Astrocyte (in vitro differentiated cells and primary cell): ENCODE measurements at regions not wholly inside any gene's neighbourhood (a gene's known extent, or its start where the extent isn't known, plus 50 kb on each side); places are given as distances from the start of the nearest gene placed in this dataset.

Source experiments
- DNase-seq: peaks from one replicate; pipeline ENCODE4 v3.0.0-alpha.2; 2010; ENCODE audit warnings: low read depth
- FAIRE-seq: peaks from 2 replicates; lab custom pipeline; 2011; peaks lifted over from hg19 to GRCh38; lab: Jason Lieb, UNC
- H2AFZ ChIP-seq: 2 replicates; pipeline ENCODE4 v1.6.0; 2012; ENCODE audit warnings: low read depth, low read length, inconsistent platforms
- H3K27ac ChIP-seq: 2 replicates; pipeline ENCODE4 v1.5.1; 2011; ENCODE audit warnings: low read depth, low read length, inconsistent platforms
- H3K27me3 ChIP-seq: 2 replicates; pipeline ENCODE4 v1.6.0; 2011; ENCODE audit warnings: low read length, inconsistent platforms; ENCODE audit not compliant: insufficient read depth
- H3K36me3 ChIP-seq: 2 replicates; pipeline ENCODE4 v1.5.1; 2011; ENCODE audit warnings: low read length, inconsistent platforms; ENCODE audit not compliant: insufficient read depth
- H3K4me1 ChIP-seq: 2 replicates; pipeline ENCODE4 v1.5.1; 2011; ENCODE audit warnings: low read length, inconsistent platforms; ENCODE audit not compliant: insufficient read depth
- H3K4me2 ChIP-seq: 2 replicates; pipeline ENCODE4 v1.6.0; 2012; ENCODE audit warnings: low read length, inconsistent platforms
- H3K4me3 ChIP-seq: 2 replicates; pipeline ENCODE4 v1.5.1; 2011; ENCODE audit warnings: low read depth, mild to moderate bottlenecking, low read length, inconsistent platforms; ENCODE audit not compliant: insufficient read depth
- H3K79me2 ChIP-seq: 2 replicates; pipeline ENCODE4 v1.6.0; 2012; ENCODE audit warnings: mild to moderate bottlenecking, low read length, inconsistent platforms; ENCODE audit not compliant: insufficient read depth
- H3K9ac ChIP-seq: 2 replicates; pipeline ENCODE4 v1.6.0; 2012; ENCODE audit warnings: mild to moderate bottlenecking, low read length, inconsistent platforms
- H3K9me3 ChIP-seq: 2 replicates; pipeline ENCODE4 v1.5.1; 2012; ENCODE audit warnings: low read depth, mild to moderate bottlenecking, low read length, inconsistent platforms; ENCODE audit not compliant: insufficient read depth
- H4K20me1 ChIP-seq: 2 replicates; pipeline ENCODE4 v1.6.0; 2012; ENCODE audit warnings: low read length, inconsistent platforms; ENCODE audit not compliant: insufficient read depth
- H3K27ac Mint-ChIP-seq: one replicate; pipeline ENCODE4 v1.8.0; 2021; ENCODE audit warnings: mild to moderate bottlenecking, mixed read lengths; ENCODE audit not compliant: unreplicated experiment
- H3K27me3 Mint-ChIP-seq: one replicate; pipeline ENCODE4 v1.8.0; 2021; ENCODE audit warnings: low read depth, mixed read lengths; ENCODE audit not compliant: unreplicated experiment
- H3K36me3 Mint-ChIP-seq: one replicate; pipeline ENCODE4 v1.8.0; 2021; ENCODE audit warnings: low read depth, mixed read lengths; ENCODE audit not compliant: unreplicated experiment
- H3K4me1 Mint-ChIP-seq: one replicate; pipeline ENCODE4 v1.8.0; 2021; ENCODE audit warnings: low read depth, mixed read lengths; ENCODE audit not compliant: unreplicated experiment
- H3K4me3 Mint-ChIP-seq: one replicate; pipeline ENCODE4 v1.8.0; 2021; ENCODE audit warnings: mild to moderate bottlenecking, moderate library complexity, mixed read lengths; ENCODE audit not compliant: unreplicated experiment
- H3K9me3 Mint-ChIP-seq: one replicate; pipeline ENCODE4 v1.8.0; 2021; ENCODE audit warnings: mild to moderate bottlenecking, mixed read lengths; ENCODE audit not compliant: unreplicated experiment
- CTCF ChIP-seq: IDR thresholded peaks from 2 replicates; pipeline ENCODE4 v1.5.1; 2011; ENCODE audit warnings: low read depth, mild to moderate bottlenecking, inconsistent platforms, low read length, moderate library complexity; ENCODE audit not compliant: insufficient read depth
- EZH2 ChIP-seq: IDR thresholded peaks from 2 replicates; pipeline ENCODE4 v1.6.1; 2012; ENCODE audit warnings: mild to moderate bottlenecking, low read length, inconsistent platforms; ENCODE audit not compliant: insufficient read depth

GRCh38 chr11:86743223-86744118, 56.9 kb upstream of the PRSS23 start:
- Histone ChIP-seq H2AFZ (no peak overlapping the region), H3K4me3 (peak overlapping the region; percentile 1), H3K9ac (peak overlapping the region; percentile 80), H3K27me3 (no peaks in the 10 kb centered on the region), H3K4me2 (peak overlapping the region; percentile 78), H3K4me1 (peaks cover 75% of the 10 kb centered on the region), H3K9me3 (no peaks in the 10 kb centered on the region), H3K79me2 (no peaks in the 10 kb centered on the region), H3K36me3 (no peaks in the 10 kb centered on the region), H4K20me1 (no peaks in the 10 kb centered on the region), H3K27ac (peak overlapping the region; percentile 99)
- Mint-ChIP-seq H3K4me1 (peaks cover 88% of the 10 kb centered on the region), H3K27me3 (no peaks in the 10 kb centered on the region), H3K36me3 (no peaks in the 10 kb centered on the region), H3K27ac (peak overlapping the region; percentile 100), H3K9me3 (peaks cover 4% of the 10 kb centered on the region), H3K4me3 (no peak overlapping the region)
- TF ChIP-seq CTCF: no peak
- TF ChIP-seq EZH2: no peak
- DNase-seq: peak; percentile 99
- FAIRE-seq: peak; percentile 63

GRCh38 chr11:86741839-86742805, 58.2 kb upstream of the PRSS23 start:
- H3K27ac Mint-ChIP-seq: peak overlapping the region; percentile 100
- Histone ChIP-seq H3K27ac (peak overlapping the region; percentile 99), H3K9ac (peak overlapping the region; percentile 80), H3K4me2 (peak overlapping the region; percentile 78), H3K79me2 (no peaks in the 10 kb centered on the region), H3K36me3 (no peaks in the 10 kb centered on the region), H4K20me1 (no peaks in the 10 kb centered on the region), H3K9me3 (no peaks in the 10 kb centered on the region), H3K27me3 (no peaks in the 10 kb centered on the region), H3K4me1 (peaks cover 70% of the 10 kb centered on the region), H3K4me3 (no peak overlapping the region), H2AFZ (no peak overlapping the region)
- TF ChIP-seq CTCF: no peak
- no peak for TF ChIP-seq EZH2
- no peak overlapping the region for H3K4me3 Mint-ChIP-seq
- H3K36me3 Mint-ChIP-seq: no peaks in the 10 kb centered on the region
- peaks cover 4% of the 10 kb centered on the region for H3K9me3 Mint-ChIP-seq
- FAIRE-seq: peak; percentile 37
- peak; percentile 93 for DNase-seq
- peaks cover 78% of the 10 kb centered on the region for H3K4me1 Mint-ChIP-seq
- no peaks in the 10 kb centered on the region for H3K27me3 Mint-ChIP-seq
